Colonic mucosa (tissue), 4 donors: ENCODE measurements at regions not wholly inside any gene's neighbourhood (a gene's known extent, or its start where the extent isn't known, plus 50 kb on each side); places are given as distances from the start of the nearest gene placed in this dataset.

ENCODE experiments used
- DNase-seq: peaks from one replicate; pipeline ENCODE4 v3.0.0-alpha.2; 2020
- H3K27ac ChIP-seq: fragments of 200-600 bp; one replicate; pipeline ENCODE4 v1.8.0; 2021
- H3K27me3 ChIP-seq: fragments of 200-600 bp; one replicate; pipeline ENCODE4 v1.8.0; 2021
- H3K36me3 ChIP-seq: fragments of 200-600 bp; one replicate; pipeline ENCODE4 v1.8.0; 2021
- H3K4me1 ChIP-seq: fragments of 200-600 bp; one replicate; pipeline ENCODE4 v1.8.0; 2021; ENCODE audit warnings: mild to moderate bottlenecking
- H3K4me3 ChIP-seq: fragments of 200-600 bp; one replicate; pipeline ENCODE4 v1.8.0; 2021
- H3K9ac ChIP-seq, 2 donors: one replicate each; pipeline ENCODE4 v1.7.0; 2013; ENCODE audit warnings: control low read depth in 2 of 2, low read depth in 2 of 2, low read length in 2 of 2
- H3K9me3 ChIP-seq: fragments of 200-600 bp; one replicate; pipeline ENCODE4 v1.8.0; 2021
- intact Hi-C: fragments of 100-400 bp; cut with DNase I; formaldehyde crosslinking; loops from one replicate; pipeline ENCODE4 v1.14.1; 2022
- TF ChIP-seq, protein P1 (sequence below): fragments of 200-600 bp; IDR thresholded peaks from one replicate; pipeline ENCODE4 v1.8.0; 2022; ENCODE audit warnings: antibody characterized with exemption, mild to moderate bottlenecking
- donor health status: healthy.
- donor health status: DM: no; HTN: no; CAD: no.
- donor health status: DM: no; HTN: no; CAD: no.

DNA sequence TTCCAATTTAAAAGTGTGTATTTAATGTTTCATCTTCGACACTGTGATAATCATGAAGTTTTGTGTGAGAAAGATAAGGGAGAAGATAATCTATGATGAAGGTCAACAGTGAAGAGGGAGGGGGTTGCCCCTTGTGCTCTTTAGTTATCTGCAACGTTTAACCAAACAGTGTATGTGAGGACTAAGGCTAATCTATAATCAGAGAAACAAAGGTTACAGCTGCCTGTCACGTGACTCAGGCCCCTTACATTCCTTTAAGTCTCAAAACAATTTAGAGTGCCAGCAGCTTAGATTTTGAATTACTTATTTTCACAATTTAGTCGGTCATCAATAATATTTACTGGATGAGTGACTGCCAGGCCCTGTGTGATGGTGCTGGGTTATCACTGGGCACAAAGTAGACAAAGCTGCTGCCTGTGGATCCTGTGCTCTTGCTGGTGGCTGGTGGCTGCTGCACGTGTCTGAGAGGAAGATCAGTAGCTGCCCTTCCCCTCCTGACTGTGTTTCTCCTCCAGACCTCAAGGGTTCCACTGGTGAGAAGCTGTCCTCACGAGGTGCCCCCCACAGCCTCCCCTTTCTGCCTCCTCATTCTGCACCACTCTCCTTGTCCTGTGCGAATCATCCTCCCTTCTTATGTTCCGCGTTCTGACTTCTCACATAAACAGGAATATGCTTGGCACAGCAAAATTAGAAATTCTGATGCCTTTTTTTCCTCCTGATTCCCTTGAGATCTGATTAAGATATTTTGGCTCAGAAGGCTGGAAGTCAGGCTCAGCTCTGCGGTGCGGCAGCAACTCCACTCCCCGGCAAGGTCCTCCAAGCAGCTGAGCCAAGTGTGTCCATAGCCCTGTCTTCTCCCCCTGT is 331.1 kb upstream of the B3GAT1 start:
- Histone ChIP-seq H3K9me3 (no peaks in the 10 kb centered on the region), H3K27me3 (no peaks in the 10 kb centered on the region), H3K27ac (no peak overlapping the region), H3K4me3 (no peak overlapping the region), H3K4me1 (no peaks in the 10 kb centered on the region), H3K36me3 (no peaks in the 10 kb centered on the region), H3K9ac (no peak overlapping the region)
- TF ChIP-seq, protein P1, sequence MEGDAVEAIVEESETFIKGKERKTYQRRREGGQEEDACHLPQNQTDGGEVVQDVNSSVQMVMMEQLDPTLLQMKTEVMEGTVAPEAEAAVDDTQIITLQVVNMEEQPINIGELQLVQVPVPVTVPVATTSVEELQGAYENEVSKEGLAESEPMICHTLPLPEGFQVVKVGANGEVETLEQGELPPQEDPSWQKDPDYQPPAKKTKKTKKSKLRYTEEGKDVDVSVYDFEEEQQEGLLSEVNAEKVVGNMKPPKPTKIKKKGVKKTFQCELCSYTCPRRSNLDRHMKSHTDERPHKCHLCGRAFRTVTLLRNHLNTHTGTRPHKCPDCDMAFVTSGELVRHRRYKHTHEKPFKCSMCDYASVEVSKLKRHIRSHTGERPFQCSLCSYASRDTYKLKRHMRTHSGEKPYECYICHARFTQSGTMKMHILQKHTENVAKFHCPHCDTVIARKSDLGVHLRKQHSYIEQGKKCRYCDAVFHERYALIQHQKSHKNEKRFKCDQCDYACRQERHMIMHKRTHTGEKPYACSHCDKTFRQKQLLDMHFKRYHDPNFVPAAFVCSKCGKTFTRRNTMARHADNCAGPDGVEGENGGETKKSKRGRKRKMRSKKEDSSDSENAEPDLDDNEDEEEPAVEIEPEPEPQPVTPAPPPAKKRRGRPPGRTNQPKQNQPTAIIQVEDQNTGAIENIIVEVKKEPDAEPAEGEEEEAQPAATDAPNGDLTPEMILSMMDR, result no peak
- intact Hi-C loops, result no loop called here
- no peak for DNase-seq

DNA sequence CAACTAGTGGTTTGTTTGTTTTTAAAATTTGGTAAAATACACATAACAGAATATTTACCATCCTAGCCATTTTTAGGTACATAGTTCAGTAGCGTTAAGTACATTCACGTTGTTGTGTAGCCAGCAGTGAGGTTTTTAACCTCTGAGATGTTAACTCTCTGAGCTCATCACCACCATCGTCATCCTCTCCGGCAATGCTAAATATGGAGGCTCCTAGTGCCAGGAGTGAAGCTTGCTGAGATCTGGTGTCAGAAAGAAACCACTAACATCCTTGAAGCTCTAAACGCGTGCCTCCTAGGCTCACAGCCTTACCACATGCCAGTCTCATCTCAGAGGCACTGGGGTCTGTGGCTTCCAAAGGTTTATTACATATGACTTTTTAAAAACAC is 330.2 kb upstream of the B3GAT1 start:
- Histone ChIP-seq H3K27ac (no peak overlapping the region), H3K27me3 (no peaks in the 10 kb centered on the region), H3K9ac (no peak overlapping the region), H3K36me3 (no peaks in the 10 kb centered on the region), H3K4me1 (no peaks in the 10 kb centered on the region), H3K9me3 (no peaks in the 10 kb centered on the region), H3K4me3 (no peak overlapping the region)
- no peak for DNase-seq
- TF ChIP-seq, protein P1, result no peak
- intact Hi-C loops, result no loop called here

DNA sequence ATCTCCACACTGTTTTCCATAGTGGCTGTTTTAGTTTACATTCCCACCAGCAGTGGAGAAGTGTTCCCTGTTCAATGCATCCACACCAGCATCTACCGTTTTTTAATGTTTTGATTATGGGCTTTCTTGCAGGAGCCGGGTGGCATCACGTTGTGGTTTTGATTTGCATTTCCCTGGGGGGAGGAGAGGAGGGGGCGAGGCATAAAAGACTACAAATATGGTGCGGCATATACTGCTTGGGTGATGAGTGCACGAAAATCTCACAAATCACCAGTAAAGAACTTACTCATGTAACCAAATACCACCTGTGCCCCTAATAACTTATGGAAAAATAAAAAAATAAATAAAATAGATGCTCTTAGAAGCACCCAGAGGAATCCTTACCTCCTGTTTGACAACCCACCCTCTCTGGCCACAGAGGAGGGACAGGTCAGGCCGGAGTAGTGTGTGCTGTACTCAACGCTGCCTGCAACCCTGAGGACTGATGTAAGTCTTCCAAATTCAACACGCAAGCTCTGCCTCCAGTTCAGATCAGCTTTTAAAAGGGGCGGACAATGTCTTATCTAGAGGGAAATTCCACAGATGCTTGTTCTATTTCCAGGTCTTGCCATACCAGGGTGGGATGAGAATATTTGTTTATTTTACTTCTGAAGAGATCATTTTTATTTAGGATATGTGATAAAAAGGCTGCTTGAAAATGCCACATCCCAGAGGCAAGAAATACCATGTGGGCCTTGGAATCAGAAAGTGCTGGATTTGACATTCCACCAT is 329.6 kb upstream of the B3GAT1 start:
- H3K27ac ChIP-seq, result no peak overlapping the region
- no peaks in the 10 kb centered on the region for H3K4me1 ChIP-seq
- H3K27me3 ChIP-seq, result no peaks in the 10 kb centered on the region
- no peaks in the 10 kb centered on the region for H3K36me3 ChIP-seq
- H3K9ac ChIP-seq, result no peak overlapping the region
- H3K4me3 ChIP-seq, result no peak overlapping the region
- no peak for DNase-seq
- TF ChIP-seq, protein P1, result no peak
- no peaks in the 10 kb centered on the region for H3K9me3 ChIP-seq
- intact Hi-C loops, result no loop called here

DNA sequence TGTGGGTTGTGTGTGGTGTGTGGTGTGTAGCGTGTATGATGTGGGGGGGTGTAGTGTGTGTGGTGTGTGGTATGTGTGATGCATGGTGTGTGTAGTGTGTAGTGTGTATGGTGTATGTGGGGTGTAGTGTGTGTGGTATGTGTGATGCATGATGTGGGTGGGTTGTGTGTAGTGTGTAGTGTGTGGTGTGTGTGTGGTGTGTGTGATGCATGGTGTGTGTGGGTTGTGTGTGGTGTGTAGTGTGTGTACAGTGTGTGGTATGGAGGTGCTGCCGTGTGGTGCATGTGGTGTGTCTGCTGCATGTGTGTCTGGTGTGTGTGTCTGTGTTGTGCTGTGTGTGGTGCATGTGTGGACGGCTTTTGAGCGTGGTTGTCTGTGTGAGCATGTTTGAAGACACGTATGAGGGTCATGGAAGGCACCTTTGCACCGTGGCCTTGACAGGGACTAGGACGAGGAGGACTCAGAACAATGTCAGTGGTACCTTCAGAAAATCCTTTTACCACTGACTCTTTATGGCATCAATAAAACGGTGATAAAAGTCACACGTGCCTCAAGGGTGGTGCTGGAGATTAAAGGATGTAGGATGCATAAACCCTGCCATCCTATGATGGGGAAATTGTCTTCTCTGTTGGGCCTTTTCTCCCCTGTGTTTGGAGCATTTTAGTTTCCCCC is 328.7 kb upstream of the B3GAT1 start:
- Histone ChIP-seq H3K27ac (no peak overlapping the region), H3K4me3 (no peak overlapping the region), H3K9me3 (no peaks in the 10 kb centered on the region), H3K9ac (no peak overlapping the region), H3K27me3 (no peaks in the 10 kb centered on the region), H3K4me1 (no peaks in the 10 kb centered on the region), H3K36me3 (no peaks in the 10 kb centered on the region)
- TF ChIP-seq, protein P1, result no peak
- intact Hi-C loops, result no loop called here
- DNase-seq, result no peak

DNA sequence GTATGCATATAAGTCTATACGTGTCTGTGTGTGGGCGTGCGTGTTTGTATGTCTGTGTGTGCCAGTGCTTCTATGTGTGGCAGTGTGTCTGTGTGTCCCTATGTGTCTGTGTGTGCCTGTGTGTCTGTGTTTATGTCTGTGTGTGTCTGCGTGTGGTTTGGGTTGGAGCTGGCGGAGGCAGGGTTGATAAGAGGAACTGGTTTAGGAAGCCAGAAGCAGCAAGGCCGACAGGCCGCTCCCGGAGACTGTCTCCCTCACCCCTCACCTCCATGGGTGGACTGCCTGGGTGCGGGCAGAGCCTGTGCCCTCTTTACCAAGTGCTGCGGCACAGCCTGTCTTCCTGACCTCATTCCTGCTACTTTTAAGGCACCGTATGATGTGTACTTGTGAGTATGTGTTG is 327.1 kb upstream of the B3GAT1 start:
- Histone ChIP-seq H3K27me3 (no peaks in the 10 kb centered on the region), H3K36me3 (no peaks in the 10 kb centered on the region), H3K4me3 (no peak overlapping the region), H3K27ac (no peak overlapping the region), H3K4me1 (no peaks in the 10 kb centered on the region), H3K9ac (no peak overlapping the region), H3K9me3 (no peaks in the 10 kb centered on the region)
- no peak for DNase-seq
- intact Hi-C loops, result no loop called here
- TF ChIP-seq, protein P1, result no peak
